Left colon (tissue), 2 donors: ENCODE measurements at regions not wholly inside any gene's neighbourhood (a gene's known extent, or its start where the extent isn't known, plus 50 kb on each side); places are given as distances from the start of the nearest gene placed in this dataset.
A peak's percentile ranks its signal among the peaks of the same experiment; 100 is the strongest.

ENCODE experiments used
- ATAC-seq: fragments of 200-7000 bp; cut with Tn5 transposase; one replicate; pipeline ENCODE4 v1.9.1; 2020; ENCODE audit warnings: mild to moderate bottlenecking, moderate library complexity
- DNase-seq, 2 donors: peaks; one replicate each; pipeline ENCODE4 v3.0.0-alpha.2; 2020
- intact Hi-C, 2 donors: fragments of 100-400 bp; cut with DNase I in 1 of 2; cut with micrococcal nuclease in 1 of 2; formaldehyde crosslinking; loops; one replicate each; pipeline versions ENCODE4 v1.11.2 to v1.14.0; 2022; cut with DNase I, micrococcal nuclease
- donor health status: DM: no; HTN: no; CAD: no.
- donor health status: DM: yes; HTN: yes; CAD: no.

DNA sequence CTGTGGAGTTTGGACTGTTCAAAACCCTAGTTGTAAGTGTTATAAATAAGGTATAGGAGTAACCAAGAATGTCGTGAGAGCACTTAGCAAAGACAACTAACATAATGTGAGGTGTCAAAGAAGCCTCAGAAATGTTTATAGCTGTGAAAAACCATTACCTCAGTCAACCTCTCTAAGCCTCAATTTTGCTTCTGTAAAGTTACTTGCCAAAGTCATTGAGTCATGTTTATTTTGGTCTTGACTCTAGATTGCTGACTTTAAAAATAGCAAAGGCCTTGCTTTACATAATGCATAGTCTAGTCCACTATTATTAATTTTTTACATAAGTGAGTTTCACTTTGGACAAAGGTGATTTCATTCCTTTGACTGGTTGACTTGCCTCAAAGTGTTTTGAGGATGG lies 257.6 kb upstream of the CXXC4 start:
- DNase-seq (no peak), ATAC-seq (no peak)
- intact Hi-C loops, result no loop called here

DNA sequence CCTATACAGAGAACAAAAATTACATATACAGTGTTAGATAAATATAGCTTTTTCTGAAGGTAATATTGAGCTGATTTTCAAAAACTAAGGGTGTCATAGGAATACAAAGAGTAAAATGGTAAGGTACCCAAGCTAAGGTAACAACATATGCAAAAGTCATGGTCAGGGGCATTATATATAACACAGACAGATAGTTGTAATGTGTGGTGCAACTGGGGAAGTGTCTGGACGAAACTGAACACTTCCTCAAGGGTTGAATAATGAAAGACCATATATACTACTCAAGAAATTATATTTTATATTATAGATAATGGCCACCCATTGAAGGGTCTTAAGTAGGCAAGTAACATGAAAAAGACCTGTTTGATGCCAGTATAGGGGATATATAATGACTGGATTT lies 262.1 kb upstream of the CXXC4 start:
- ATAC-seq (no peak), DNase-seq (no peak)
- intact Hi-C loops, result no loop called here

DNA sequence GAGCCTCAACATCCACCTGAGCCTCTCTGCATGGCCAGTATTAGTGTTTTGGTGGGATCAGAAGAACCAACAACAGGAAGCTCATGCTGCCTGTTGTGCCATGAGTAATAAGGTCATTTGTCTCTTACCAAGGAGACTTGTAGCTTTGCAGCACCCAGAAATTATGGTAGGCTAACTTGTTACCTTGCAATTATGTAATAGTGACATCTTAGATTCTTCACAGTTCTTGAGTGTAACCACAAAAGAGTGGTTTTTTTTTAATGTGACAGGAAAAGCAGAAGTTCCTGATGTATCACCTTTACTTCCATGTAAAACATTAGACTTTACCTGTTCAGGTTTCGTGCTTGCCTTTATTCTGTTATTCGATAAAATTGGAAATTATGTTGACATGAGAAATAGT lies 263.9 kb upstream of the CXXC4 start:
- ATAC-seq (no peak), DNase-seq (no peak)
- intact Hi-C loops, result no loop called here

DNA sequence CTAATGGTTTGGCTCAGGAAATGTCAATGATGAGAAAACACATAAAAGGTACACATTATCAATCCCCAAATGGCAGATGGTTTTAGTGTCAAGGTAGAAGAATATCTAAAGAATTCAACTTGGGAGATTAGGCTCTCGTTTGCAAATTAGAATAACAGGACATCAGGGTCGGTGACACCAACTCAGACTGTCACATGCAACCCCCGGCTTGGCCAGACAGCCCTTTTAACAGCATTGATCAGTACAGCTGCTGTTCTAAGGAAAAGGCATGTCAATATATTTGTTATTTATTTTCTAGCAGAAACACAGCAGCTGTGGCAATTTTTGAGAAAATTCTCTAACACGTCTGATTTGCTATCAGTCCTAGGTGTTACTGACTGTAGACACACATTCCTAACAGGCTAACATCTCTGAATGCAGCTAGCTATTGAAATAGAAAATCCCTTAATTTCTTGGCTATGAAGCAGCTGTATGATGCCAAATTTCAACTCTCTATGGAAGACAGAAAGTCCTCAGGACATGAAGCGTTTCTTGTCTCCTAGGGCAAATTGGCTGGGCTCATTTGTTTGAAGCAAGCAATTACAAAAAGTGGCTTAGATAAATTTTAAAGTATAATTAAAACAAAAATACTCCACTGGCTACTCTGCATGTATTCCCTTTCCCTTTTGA lies 269.0 kb upstream of the CXXC4 start:
- no peak for DNase-seq
- intact Hi-C loops, result no loop called here
- no peak for ATAC-seq

DNA sequence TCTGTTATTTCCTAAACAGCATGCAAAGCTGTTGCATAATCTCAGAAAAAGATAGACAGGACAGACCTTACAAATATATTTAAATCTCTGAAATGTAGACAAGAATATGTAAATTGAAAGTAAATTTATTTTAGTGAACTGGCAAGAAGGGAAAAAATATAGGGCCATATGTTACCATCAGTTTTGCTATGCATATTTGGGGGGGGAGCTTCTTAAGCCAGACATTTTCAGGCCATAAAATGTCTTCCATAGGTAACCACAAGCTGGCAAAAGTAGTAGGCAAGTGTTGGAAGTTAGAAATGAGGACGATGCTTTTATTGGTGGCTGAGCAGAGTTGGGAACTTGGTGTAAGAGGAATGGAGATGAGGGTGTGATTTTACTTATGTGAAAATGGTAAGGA lies 272.0 kb upstream of the CXXC4 start:
- intact Hi-C loops, result no loop called here
- ATAC-seq (no peak), DNase-seq (no peak)

DNA sequence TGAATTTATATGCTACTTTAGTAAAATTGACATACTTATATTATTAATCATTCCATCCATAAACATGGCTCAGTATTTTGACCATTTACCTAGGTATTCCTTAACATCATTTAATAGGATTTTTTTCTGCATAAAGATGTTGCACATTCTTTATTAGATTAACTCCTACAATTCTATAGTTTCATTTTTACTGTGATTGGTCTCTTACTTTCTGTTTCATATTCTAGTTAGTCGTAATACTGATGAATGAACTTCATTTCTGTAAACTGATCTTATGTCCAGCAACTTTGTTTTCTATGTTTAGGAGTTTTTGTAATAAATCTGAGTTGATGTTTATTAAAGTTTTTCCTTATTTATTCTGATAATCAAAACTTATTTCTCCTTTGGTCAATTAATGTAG lies 278.2 kb upstream of the CXXC4 start:
- ATAC-seq, result no peak
- DNase-seq, result no peak
- intact Hi-C loops, result no loop called here

DNA sequence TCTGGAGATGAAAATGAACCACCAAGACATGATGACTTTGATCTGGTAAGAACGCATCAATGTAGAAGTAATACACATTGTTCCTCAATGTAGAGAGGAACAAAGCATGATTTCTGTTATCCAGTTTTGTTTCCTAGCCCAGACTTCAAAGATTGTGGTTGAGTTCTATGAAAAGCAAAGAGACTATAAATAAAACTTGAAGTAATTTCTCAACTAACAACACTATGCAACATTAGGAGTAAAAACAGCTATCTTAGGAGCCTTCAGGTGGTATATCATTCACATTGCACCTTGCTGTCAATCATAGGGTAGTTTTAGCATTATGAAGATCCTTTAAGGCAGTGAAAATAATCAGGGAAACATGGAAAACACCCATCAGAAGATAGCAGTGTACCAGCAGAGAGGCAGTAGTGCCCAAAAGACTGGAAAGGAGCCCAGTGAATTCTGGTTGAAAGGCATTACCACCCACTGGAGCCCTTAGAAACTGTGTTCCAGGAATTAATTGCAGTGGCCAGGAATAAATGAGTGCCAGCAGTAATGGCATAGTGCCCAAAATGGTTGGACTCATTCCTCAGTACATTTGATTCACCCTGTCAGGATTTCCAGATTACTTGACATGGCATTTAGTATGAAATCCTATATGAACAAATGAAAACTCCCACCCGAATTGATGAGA lies 300.7 kb upstream of the CXXC4 start:
- no peak for ATAC-seq
- intact Hi-C loops, result no loop called here

DNA sequence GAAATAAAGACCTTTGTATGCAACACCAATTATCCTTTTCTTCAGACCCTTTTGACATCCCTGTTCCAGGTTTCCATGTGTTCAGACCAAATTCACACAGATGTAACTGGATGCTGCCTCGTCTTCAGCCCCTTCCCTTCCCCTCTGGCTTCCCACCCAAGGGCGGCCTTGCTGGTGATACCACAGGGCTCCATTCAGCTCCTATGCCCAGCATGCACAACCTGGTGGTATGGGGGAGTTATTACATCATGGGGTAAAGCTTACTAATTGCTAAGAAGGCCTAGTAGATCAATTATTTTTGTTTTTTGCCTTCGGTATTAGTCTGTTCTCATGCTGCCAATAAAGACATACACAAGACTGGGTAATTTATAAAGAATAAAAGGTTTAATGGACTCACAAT lies 317.0 kb upstream of the CXXC4 start:
- ATAC-seq, result no peak
- intact Hi-C loops, result no loop called here
- DNase-seq, result no peak

More for the DNA sequence above, 300.7 kb upstream of the CXXC4 start:
- no peak for DNase-seq

DNA sequence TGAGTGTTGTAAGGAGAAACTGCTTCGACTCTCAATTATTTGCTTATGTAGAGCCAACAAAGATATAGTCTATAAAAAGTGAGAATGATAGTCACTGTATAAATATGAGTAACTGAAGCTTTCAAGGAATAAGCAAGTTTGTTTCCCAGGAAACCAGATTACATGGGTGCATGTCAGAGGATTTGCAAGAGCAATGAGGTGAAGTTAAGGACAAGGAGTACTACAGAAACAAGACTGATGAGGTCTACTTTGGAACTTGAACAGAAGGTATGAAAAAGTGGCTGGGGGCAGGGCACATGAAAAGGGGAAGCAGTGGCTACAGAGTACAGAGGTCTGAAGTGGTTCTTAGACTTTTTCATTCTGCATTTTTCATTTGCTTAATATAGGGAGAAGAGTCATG lies 321.0 kb upstream of the CXXC4 start:
- ATAC-seq (peak; percentile 18), DNase-seq (no peak)

DNA sequence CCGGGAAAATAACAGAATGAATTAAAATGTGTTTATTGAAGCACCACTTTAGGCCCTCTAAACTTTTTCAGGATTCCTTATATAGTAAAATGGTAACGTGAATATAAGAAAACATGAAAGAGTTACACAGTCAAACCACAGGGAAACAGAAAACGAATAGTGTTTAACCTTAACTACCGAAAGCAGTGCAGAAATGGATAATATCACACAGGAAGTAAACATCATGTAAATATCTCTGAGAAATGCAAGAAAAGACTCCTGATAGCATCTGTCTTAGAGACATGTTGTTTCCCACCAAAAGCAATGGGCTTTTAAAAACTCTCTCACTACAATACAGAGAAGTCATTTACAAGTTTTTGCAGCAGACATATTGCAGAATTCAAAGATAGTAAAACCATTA lies 323.9 kb upstream of the CXXC4 start:
- ATAC-seq, result no peak
- no peak for DNase-seq
- intact Hi-C loops, result no loop called here

More for the DNA sequence above, 321.0 kb upstream of the CXXC4 start:
- intact Hi-C loops, result no loop called here

DNA sequence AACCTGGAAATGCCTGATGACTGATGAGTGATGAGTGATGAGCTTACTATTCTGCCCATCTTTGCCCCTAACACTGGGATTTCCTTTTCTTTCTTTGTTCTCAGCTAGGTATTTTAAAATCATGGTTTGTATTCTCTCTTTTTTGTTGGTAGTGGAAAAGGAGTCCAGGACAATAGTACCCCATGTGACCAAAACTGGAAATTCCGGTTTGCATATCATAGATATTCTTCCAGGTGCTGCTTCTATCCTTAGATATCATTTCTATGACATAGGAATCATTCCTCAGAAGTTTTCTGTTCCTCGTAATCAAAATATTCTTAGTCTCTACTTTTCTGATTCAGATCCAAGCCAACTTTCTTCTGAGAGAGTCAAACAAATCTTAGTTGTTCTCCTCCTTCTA lies 320.5 kb upstream of the TET2 start:
- intact Hi-C loops, result no loop called here

DNA sequence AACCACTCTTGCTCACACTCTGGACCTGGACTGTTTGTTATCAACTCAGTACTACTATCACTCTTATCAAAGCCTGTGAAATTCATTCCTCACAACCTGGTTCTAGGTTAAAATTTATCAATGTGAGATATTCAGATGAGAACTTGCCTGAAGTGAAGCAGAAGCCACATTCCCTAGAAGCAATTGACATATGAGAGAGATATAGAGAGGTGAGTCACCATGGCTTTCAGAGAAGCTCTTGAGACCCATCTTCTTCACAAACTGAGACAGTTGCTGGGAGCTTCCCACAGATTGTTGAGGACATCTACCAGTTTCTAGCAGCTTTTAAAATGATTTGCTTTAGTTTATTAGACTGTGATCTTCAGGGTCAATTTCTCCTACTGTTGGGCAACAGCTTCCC lies 316.9 kb upstream of the TET2 start:
- DNase-seq, result no peak
- no peak for ATAC-seq
- intact Hi-C loops, result no loop called here

More for the DNA sequence above, 320.5 kb upstream of the TET2 start:
- ATAC-seq, result no peak
- DNase-seq, result no peak

DNA sequence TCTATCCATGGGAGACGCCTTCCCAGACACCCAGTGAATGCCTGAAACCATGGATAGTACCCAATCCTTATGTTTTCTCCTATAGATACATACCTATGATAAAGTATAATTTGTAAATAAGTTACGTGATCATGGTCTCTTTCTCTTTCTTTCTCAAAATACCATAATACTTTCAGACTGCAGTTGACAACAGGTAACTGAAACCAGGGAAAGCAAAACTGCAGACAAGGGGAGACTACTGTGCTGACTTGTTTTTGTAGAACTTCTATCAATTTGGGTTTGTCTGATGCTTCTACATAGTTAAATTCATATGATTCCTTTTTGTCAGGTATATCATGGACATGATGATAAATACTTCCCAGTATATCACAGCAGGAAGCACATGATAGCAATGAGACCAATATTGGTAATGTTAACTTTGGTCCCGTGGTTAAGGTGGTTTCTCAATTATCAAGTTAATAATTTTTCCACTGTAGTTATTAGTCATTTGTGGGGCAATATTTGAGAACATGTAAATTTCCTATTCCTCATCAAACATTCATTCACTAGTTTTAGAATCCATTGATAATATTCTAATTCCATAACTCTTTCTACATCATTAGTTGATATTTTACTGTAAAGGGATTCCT lies 298.0 kb upstream of the TET2 start:
- DNase-seq (no peak), ATAC-seq (no peak)
- intact Hi-C loops, result no loop called here

DNA sequence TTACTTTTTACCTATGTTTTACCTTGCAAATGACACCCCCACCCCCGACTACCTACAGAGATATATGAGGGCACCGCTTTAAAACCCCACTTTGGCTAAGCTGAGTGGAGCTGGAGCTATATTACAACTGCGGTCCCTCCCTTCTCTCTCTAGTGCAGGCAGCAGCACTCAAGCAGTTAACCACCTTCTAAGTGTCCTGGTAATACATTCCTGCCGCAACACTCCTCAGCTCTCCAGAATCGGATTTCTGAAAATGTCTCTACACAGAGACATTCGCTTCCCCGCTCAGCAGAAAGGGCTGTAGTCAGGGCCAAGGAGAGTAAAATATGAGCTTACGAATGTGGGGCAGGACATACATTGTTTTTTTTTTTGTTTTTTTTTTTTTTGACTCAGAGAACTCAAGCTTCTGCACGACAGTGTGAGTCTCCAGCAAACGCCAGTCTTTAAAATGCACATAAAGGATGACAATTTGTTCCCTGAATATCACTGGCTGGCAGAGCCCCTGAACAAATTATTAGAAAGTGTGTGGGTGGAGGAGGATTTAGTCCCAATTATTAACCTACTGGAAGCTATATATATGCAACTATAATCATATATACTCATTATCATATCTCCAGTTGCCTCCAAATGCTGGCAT lies 287.0 kb upstream of the TET2 start:
- DNase-seq, result no peak
- intact Hi-C loops, result no loop called here
- no peak for ATAC-seq

DNA sequence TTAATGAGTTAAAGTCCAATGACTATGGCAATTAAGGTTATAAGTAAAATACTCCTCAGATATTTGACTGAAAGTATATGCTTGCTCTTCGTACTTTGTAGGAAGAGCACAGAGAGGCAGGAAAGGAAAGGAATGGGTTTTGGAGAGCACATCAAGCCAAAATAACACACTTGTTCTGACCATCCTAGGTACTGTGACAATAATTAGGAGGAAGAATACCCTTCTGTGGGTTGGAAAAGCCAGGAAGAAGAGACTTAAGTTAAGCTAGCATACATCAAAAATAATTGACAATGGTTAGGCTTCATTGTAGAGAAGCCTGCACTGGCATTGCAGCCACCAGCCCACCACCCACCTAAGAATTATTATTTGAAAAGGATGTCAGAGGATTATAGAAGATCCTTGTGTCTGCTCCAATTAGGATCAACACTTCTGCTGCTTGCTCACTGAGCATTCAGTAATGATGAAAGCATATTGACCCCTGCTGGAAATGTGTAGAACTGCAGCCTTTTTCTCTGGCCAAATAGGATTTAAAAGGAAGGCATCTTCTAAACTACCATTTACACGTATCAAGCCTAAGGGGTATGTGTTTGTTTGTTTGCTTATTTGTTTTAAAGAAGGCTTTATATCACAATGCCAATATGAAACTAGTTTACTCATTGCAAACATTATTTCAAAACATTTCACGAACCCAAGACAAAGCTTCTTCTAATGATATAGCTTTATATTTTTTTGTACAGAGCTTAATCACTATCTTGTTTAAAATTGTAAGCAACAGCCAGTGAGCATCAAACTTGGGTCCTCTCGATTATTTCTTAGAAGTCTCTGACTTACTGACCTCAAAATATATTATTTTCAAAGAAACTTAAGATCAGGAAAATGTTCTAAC lies 286.2 kb upstream of the TET2 start:
- intact Hi-C loops, result no loop called here

DNA sequence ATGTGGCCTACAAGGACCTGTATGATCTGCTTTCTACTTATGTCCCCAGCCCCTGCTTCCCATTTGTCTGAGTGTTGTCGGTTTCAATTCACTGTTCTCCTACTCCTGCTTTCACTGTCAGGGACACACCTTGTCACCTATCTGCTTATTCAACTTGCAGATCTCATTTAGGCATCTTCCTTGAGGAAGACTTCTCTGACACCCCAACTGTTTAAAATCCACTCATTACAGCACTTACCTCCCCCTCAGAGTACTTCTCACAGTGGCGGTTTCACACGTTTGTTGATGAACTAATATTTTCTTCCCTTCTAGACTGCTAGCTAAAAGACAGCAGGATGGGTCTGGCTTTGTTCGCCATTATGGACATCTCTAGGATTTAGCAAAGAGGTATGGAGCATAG lies 279.9 kb upstream of the TET2 start:
- intact Hi-C loops, result no loop called here
- ATAC-seq (no peak), DNase-seq (no peak)

More for the DNA sequence above, 286.2 kb upstream of the TET2 start:
- ATAC-seq, result peak; percentile 67
- DNase-seq, result peak; percentile 32 to 38

DNA sequence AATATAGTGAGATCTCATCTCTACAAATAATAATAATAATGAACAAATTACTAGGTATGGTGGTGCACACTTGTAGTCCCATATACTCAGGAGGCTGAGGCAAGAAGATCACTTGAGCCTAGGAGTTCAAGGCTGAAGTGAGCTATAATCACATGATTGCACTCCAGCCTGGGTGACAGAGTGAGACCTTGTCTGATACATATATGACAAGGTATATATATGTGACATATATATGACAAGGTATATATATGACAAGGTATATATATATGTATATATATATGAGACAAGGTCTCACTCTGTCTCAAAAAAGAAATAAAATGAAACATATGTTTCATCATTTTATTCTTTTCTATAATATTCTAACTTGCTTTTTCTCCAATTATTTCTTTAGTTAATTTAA lies 278.1 kb upstream of the TET2 start:
- intact Hi-C loops, result no loop called here
- ATAC-seq (no peak), DNase-seq (no peak)

DNA sequence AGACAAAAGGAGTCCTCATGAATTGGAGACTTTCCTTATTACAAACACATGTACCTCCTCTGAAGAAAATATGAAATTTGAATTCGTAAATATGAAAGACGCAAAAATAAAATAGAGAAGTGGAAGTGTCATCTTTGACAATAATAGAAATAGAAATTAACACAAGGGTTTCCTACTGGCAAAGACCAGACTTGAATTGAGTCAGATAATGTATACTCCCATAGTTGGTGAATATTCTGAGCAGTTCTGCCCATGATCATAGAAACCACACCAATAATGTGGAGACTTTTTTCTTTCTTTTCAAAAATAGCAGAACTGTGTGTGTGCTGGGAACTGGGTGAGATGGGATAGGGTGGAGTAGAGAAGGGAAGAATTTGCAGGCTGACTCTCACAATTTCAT lies 277.7 kb upstream of the TET2 start:
- no peak for ATAC-seq
- intact Hi-C loops, result no loop called here
- no peak for DNase-seq

DNA sequence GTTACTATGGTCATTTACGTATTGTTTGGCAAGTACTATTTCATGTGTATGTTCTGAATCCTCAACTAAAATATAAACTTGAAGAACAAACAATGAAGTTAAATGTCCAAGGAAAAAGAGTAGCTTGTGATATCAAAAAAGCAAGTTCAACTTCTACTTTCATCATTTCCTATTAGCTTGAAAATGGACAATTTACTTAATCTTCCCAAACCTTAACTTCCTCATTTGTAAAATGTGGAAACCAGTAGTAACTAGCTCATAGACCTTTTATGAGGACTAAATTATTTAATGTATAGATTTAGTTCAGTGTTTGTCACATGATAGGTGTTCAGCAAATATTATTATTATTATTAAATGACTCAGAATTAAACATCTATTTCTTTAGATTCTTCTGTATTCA lies 276.8 kb upstream of the TET2 start:
- ATAC-seq, result no peak
- intact Hi-C loops, result no loop called here
- DNase-seq, result no peak
